ENCODE measurements at regions not wholly inside any gene's neighbourhood (a gene's known extent, or its start where the extent isn't known, plus 50 kb on each side); places are given as distances from the start of the nearest gene placed in this dataset.

DNA sequence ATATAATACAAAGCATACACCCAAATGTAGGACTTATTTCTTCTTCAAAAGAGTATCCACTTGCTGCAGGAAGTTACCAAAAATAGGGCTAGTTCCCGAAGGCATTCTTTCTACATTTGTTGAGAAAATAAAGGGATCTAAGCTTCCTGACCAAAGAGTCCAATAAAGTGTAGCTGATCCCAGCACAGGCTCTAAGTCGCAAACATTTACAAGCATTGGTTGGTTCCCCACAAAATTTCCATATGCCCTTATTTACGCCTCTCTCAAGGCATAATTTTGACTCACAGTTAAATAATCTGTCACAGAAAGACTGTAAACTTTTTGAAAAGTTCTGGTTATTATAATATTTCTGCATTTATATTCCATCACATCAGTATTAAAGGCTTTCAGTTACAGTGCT lies 1520.1 kb upstream of the ZEB2 start:
- no peak for TF ChIP-seq CTCF (conservative IDR thresholded peaks at IDR 0.05)
- Histone ChIP-seq H3T11ph (ENCODE audit: low read length) (no peak overlapping the region), H3K9ac (ENCODE audit: extremely low read depth, insufficient read length, low read length) (no peak overlapping the region), H4K20me1 (ENCODE audit: control insufficient read depth, insufficient read depth, insufficient read length) (no peaks in the 10 kb centered on the region), H4K5ac (ENCODE audit: insufficient read length, low read depth, low read length) (no peak overlapping the region), H2BK15ac (ENCODE audit: low read depth, low read length) (no peak overlapping the region), H3K79me2 (ENCODE audit: insufficient read depth, low read length) (no peaks in the 10 kb centered on the region), H4K91ac (ENCODE audit: insufficient read length, low read depth, low read length) (no peak overlapping the region), H2BK5ac (ENCODE audit: insufficient read length, low read length) (no peak overlapping the region), H2BK20ac (ENCODE audit: low read depth, low read length, poor library complexity, severe bottlenecking) (no peak overlapping the region), H2AK5ac (ENCODE audit: insufficient read length, low read length) (no peak overlapping the region), H3K79me1 (ENCODE audit: insufficient read depth, low read depth, low read length, poor library complexity, severe bottlenecking) (no peaks in the 10 kb centered on the region), H3K4me1 (ENCODE audit: insufficient read depth, low read length) (no peaks in the 10 kb centered on the region), H3K27ac (ENCODE audit: insufficient read length, low read depth, low read length) (no peak overlapping the region), H3K14ac (ENCODE audit: insufficient read depth, low read length) (no peak overlapping the region), H3K4ac (ENCODE audit: low read depth, low read length) (no peak overlapping the region), H3K56ac (ENCODE audit: insufficient read length, low read depth, low read length) (no peak overlapping the region), H3K9me3 (ENCODE audit: control insufficient read depth, low read depth, low read length) (no peaks in the 10 kb centered on the region), H2AFZ (ENCODE audit: low read length) (no peak overlapping the region), H3K27me3 (ENCODE audit: insufficient read depth, low read length) (no peaks in the 10 kb centered on the region), H3K18ac (ENCODE audit: insufficient read length, low read depth, low read length) (no peak overlapping the region), H3K23me2 (ENCODE audit: insufficient read length, low read depth, low read length, poor library complexity, severe bottlenecking) (no peaks in the 10 kb centered on the region), H3K23ac (ENCODE audit: insufficient read length, low read depth, low read length) (no peak overlapping the region), H2BK120ac (ENCODE audit: low read depth, low read length, poor library complexity, severe bottlenecking) (no peak overlapping the region), H2BK12ac (ENCODE audit: insufficient read length, low read depth, low read length) (no peak overlapping the region), H3K4me2 (ENCODE audit: insufficient read depth, insufficient read length, low read length) (no peak overlapping the region), H4K8ac (replicated peaks; ENCODE audit: insufficient read length, low read depth, low read length) (no peak overlapping the region)
- H3K27me3 Mint-ChIP-seq (ENCODE audit: low read depth) = no peaks in the 10 kb centered on the region
- no peaks in the 10 kb centered on the region; a peak in 1 of 7 replicates for H3K36me3 Mint-ChIP-seq (ENCODE audit: insufficient read depth in 1 of 3, low read depth in 3 of 3)
- peaks cover 15 to 22% of the 10 kb centered on the region in 2 experiments for H3K4me1 Mint-ChIP-seq
- no peak overlapping the region for H3K4me3 Mint-ChIP-seq
- no CpG with 5 or more reads among the region's 3 CpGs for WGBS (ENCODE audit: extremely low coverage, insufficient read length, low lambda C conversion rate)
- DNase-seq = no peak
- no peak overlapping the region for H3K27ac Mint-ChIP-seq
- no peaks in the 10 kb centered on the region for H3K9me3 Mint-ChIP-seq
